Heart left ventricle (tissue), 16 donors: ENCODE measurements at regions not wholly inside any gene's neighbourhood (a gene's known extent, or its start where the extent isn't known, plus 50 kb on each side); places are given as distances from the start of the nearest gene placed in this dataset.

Experiments used
- ATAC-seq, 4 donors: fragments of 200-7000 bp; cut with Tn5 transposase; one replicate each; pipeline ENCODE4 v1.9.1; 2020 to 2022; ENCODE audit warnings: moderate library complexity in 4 of 4, mild to moderate bottlenecking in 3 of 4, moderate number of reproducible peaks in 1 of 4
- DNase-seq, 5 donors: peaks; one replicate each; pipeline ENCODE4 v3.0.0-alpha.2; 2020
- H3K27ac ChIP-seq, 12 donors: fragments of 200-600 bp; sonication (generic) in 4 of 12; one replicate each; pipeline versions ENCODE4 v1.5.0 to v1.8.0; 2016 to 2022; ENCODE audit warnings: mild to moderate bottlenecking in 2 of 12
- H3K27me3 ChIP-seq, 9 donors: fragments of 200-600 bp; sonication (generic) in 2 of 9; one replicate each; pipeline versions ENCODE4 v1.5.1 to v1.8.0; 2016 to 2022; ENCODE audit warnings: mild to moderate bottlenecking in 3 of 9
- H3K36me3 ChIP-seq, 9 donors: fragments of 200-600 bp; sonication (generic) in 2 of 9; one replicate each; pipeline versions ENCODE4 v1.5.0 to v1.8.0; 2018 to 2022; ENCODE audit warnings: mild to moderate bottlenecking in 2 of 9
- H3K4me1 ChIP-seq, 12 donors: fragments of 200-600 bp; sonication (generic) in 4 of 12; one replicate each; pipeline versions ENCODE4 v1.5.0 to v1.8.0; 2016 to 2022; ENCODE audit warnings: mild to moderate bottlenecking in 3 of 12
- H3K4me3 ChIP-seq, 12 donors: fragments of 200-600 bp; sonication (generic) in 4 of 12; one replicate each; pipeline versions ENCODE4 v1.5.0 to v1.8.0; 2017 to 2022; ENCODE audit warnings: mild to moderate bottlenecking in 9 of 12, moderate library complexity in 4 of 12
- H3K9me3 ChIP-seq, 12 donors: fragments of 200-600 bp; sonication (generic) in 4 of 12; one replicate each; pipeline versions ENCODE4 v1.5.0 to v1.8.0; 2016 to 2022; ENCODE audit warnings: mild to moderate bottlenecking in 1 of 12
- POLR2A ChIP-seq, 2 donors: fragments of 450-650 bp; IDR thresholded peaks; one replicate each; pipeline ENCODE4 v1.6.1; 2017; ENCODE audit warnings: antibody characterized with exemption in 2 of 2, mild to moderate bottlenecking in 2 of 2, moderate library complexity in 2 of 2
- WGBS, 4 donors: extraction: QIAGEN DNeasy Blood & Tissue Kit in 2 of 4; methylation state at CpG; one replicate each; pipeline versions ENCODE4 v1.1.5 to v1.1.7; 2013 to 2018; 5-methylcytosine and 5-hydroxymethylcytosine counted together
- intact Hi-C, 10 donors: fragments of 100-400 bp; cut with DNase I; formaldehyde crosslinking; loops; one replicate each; pipeline versions ENCODE4 v1.11.1 to v1.14.2; 2022
- TF ChIP-seq, protein P1 (sequence below), 12 donors: fragments of 200-600 bp; sonication (generic) in 4 of 12; IDR thresholded peaks; one replicate each; pipeline versions ENCODE4 v1.5.0 to v1.8.0; 2018 to 2022; ENCODE audit warnings: antibody characterized with exemption in 12 of 12, mild to moderate bottlenecking in 5 of 12
- donor health status: ischemic (EF 13 %, LVEDD 7.1; RV severe dilation, severe dysfunction).
- donor health status: healthy with polysubstance abuse.
- donor health status: DM: no; HTN: yes; CAD: no.
- donor health status: DM: no; HTN: no; CAD: no.
- donor health status: ischemic (EF 25% LVEDD 6.9; RV normal size, moderate dysfunction).
- donor health status: ischemic (EF 25% LVEDD 5.7; RV mildly dilated, moderate dysfunction).
- donor health status: healthy.
- donor health status: DM: yes; HTN: yes; CAD: no.
- donor health status: ischemic (EF 35%, LVEDD 5.7; RV mildly dilated, moderate dysfunction).
- donor health status: nonischemic (EF 11% LVEDD 7.7; RV severe dilation, severe dysfunction).
- donor health status: DM: yes; HTN: yes; CAD: no.
- donor health status: PGD.
- donor health status: ischemic (EF 29% LVEDD 5.4; RV normal size, mild dysfunction).
- donor health status: nonischemic (EF 23%, LVEDD 6.1; RV moderate dilation, normal function).

DNA sequence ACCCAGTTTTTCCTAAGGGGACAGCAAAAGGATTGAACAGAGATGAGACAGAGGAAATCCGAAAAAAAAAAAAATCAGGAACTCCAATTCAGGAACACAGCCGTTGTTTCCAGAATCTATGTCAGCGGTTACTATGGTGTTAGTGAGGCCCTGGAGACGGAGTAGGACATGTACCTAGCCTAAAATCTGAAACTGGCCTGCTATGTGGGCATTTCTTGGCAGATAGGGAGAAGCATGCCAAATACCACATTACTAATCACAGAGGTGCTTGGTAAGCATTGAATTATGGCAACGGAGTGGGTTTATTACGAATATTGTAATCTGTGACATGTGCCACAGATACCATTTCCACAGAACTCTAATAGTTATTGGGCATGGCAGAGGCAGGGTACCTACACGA is 530.6 kb downstream of the CCDC85A start:
- H3K27ac ChIP-seq: peak overlapping the region in 1 of 12 donors; percentile 26
- ATAC-seq (peak; percentile 45 to 66 (median 58)), DNase-seq (peak in 1 of 5 donors; percentile 33)
- peaks cover 0 to 17% (median 0%) of the 10 kb centered on the region in 12 donors for H3K4me1 ChIP-seq
- no peaks in the 10 kb centered on the region for H3K9me3 ChIP-seq
- H3K36me3 ChIP-seq: no peaks in the 10 kb centered on the region
- no peaks in the 10 kb centered on the region for H3K27me3 ChIP-seq
- TF ChIP-seq POLR2A (IDR thresholded peaks at IDR 0.05): no peak
- TF ChIP-seq, protein P1, sequence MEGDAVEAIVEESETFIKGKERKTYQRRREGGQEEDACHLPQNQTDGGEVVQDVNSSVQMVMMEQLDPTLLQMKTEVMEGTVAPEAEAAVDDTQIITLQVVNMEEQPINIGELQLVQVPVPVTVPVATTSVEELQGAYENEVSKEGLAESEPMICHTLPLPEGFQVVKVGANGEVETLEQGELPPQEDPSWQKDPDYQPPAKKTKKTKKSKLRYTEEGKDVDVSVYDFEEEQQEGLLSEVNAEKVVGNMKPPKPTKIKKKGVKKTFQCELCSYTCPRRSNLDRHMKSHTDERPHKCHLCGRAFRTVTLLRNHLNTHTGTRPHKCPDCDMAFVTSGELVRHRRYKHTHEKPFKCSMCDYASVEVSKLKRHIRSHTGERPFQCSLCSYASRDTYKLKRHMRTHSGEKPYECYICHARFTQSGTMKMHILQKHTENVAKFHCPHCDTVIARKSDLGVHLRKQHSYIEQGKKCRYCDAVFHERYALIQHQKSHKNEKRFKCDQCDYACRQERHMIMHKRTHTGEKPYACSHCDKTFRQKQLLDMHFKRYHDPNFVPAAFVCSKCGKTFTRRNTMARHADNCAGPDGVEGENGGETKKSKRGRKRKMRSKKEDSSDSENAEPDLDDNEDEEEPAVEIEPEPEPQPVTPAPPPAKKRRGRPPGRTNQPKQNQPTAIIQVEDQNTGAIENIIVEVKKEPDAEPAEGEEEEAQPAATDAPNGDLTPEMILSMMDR (IDR thresholded peaks at IDR 0.05): no peak
- intact Hi-C loops: no loop called here
- 50 to 70% (median 55%) methylated on average over 7 of the region's 7 CpGs for WGBS, 4 donors
- no peak overlapping the region for H3K4me3 ChIP-seq

DNA sequence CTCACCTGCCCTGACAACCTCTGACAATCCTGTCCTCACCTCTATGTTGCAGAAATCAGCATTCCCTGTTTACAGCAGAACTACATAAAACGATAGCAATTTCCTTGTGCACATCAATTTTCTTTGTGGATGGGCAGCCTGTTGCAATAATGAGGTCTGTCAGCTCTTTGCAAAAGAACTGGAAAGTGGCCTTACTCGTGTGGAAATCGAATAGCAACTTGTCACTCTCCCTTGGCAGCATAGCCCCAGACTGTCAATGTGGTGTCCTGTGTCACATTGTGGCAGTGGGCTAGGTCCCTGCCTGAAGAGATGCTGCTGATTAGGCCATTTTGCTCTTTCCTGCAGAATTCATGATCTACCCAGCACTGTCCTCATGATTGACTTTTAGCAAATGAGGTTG is 531.9 kb downstream of the CCDC85A start:
- Histone ChIP-seq H3K27me3 (no peaks in the 10 kb centered on the region), H3K27ac (no peak overlapping the region), H3K36me3 (no peaks in the 10 kb centered on the region), H3K9me3 (no peaks in the 10 kb centered on the region), H3K4me1 (peaks cover 0 to 17% (median 0%) of the 10 kb centered on the region in 12 donors), H3K4me3 (no peak overlapping the region)
- intact Hi-C loops: no loop called here
- TF ChIP-seq POLR2A (IDR thresholded peaks at IDR 0.05): no peak
- TF ChIP-seq, protein P1 (IDR thresholded peaks at IDR 0.05): no peak
- ATAC-seq (peak in 1 of 4 donors; percentile 40), DNase-seq (peak in 1 of 5 donors; percentile 20)
- 39 to 53% (median 44%) methylated on average over 3 of the region's 3 CpGs for WGBS, 4 donors

DNA sequence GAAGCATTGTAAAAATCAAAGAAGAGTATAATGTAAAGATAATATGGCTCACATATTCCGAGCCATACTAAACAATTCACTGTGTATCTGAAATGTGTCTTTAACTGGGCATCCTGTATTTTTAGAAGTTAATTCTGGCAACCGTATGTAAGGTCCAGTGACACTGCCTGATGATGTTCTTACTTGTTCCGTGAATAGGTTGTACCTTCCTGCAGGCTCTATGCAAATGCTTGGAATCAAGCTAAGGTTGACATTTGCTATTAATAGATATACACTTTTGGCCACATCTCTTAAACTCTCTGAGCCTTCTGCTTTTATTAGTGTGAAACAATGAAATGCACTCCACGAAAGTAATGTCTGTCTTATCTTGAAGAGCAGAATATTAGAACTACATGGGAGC is 534.6 kb downstream of the CCDC85A start:
- WGBS, 4 donors: 49 to 53% (median 51%) methylated on average over 4 of the region's 4 CpGs
- ATAC-seq (peak; percentile 81 to 97 (median 92)), DNase-seq (no peak)
- H3K4me1 ChIP-seq: peaks cover 0 to 14% (median 0%) of the 10 kb centered on the region in 12 donors
- H3K27ac ChIP-seq: peak overlapping the region in 3 of 12 donors; percentile 0 to 59 (median 30)
- no peaks in the 10 kb centered on the region for H3K27me3 ChIP-seq
- no peak overlapping the region for H3K4me3 ChIP-seq
- peaks cover 0 to 4% (median 0%) of the 10 kb centered on the region in 12 donors for H3K9me3 ChIP-seq
- intact Hi-C loops: no loop called here
- no peaks in the 10 kb centered on the region for H3K36me3 ChIP-seq
- TF ChIP-seq POLR2A (IDR thresholded peaks at IDR 0.05): no peak
- TF ChIP-seq, protein P1 (IDR thresholded peaks at IDR 0.05): no peak

DNA sequence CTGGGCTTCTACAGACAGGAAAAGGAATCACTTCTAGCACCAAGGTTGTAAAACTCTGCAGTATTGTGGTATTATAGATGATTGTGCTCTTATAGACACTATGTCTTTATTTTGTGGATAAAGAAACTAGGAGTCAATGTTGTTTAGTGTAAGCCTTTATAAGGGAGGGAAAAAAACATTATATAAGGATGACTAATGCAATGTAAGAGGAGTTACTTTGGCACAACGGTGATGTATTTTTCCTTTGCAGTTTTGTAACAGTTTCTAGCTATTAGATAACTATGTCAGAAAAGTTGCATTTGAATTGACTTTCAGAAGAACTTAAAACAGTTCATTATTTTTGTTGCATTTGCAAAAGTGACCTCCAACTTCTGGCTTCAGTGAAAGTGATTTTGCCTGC is 545.4 kb downstream of the CCDC85A start:
- 68 to 87% (median 79%) methylated on average over 1 of the region's 1 CpG for WGBS, 4 donors
- intact Hi-C loops: no loop called here
- no peak for TF ChIP-seq POLR2A (IDR thresholded peaks at IDR 0.05)
- TF ChIP-seq, protein P1 (IDR thresholded peaks at IDR 0.05): no peak
- ATAC-seq (no peak), DNase-seq (no peak)
- H3K27me3 ChIP-seq: no peaks in the 10 kb centered on the region
- peaks cover 0 to 37% (median 13%) of the 10 kb centered on the region in 12 donors for H3K9me3 ChIP-seq
- no peaks in the 10 kb centered on the region for H3K4me1 ChIP-seq
- H3K36me3 ChIP-seq: no peaks in the 10 kb centered on the region
- no peak overlapping the region for H3K4me3 ChIP-seq
- no peak overlapping the region for H3K27ac ChIP-seq
